Naive thymus-derived CD8-positive, alpha-beta T cell (primary cell): ENCODE measurements at regions not wholly inside any gene's neighbourhood (a gene's known extent, or its start where the extent isn't known, plus 50 kb on each side); places are given as distances from the start of the nearest gene placed in this dataset.

Experiments used
- ATAC-seq, 2 donors: fragments of 150-1000 bp; cut with Tn5 transposase in 1 of 2; sonication (Bioruptor Pico), chemical (Tn5 transposase) in 1 of 2; 1 replicate in 1 of 2; 2 replicates in 1 of 2; pipeline ENCODE4 v1.10.0; 2021; ENCODE audit warnings: mild to moderate bottlenecking in 2 of 2, moderate library complexity in 2 of 2
- POLR2A ChIA-PET: fragments of 350-600 bp; sonication (Branson Sonifier 250); formaldehyde crosslinking; loops from one replicate; lab custom pipeline; 2021; ENCODE audit warnings: antibody characterized with exemption; lab: Charles Lee
- DNase-seq, 10 donors: peaks; one replicate each; pipeline versions ENCODE4 v3.0.0 to v3.0.0-alpha.2; 2020 to 2022
- H3K27ac Mint-ChIP-seq, 10 donors: one replicate each; pipeline ENCODE4 v1.8.0; 2020 to 2022; ENCODE audit warnings: mild to moderate bottlenecking in 10 of 10, mixed read lengths in 10 of 10, moderate library complexity in 4 of 10, inconsistent platforms in 1 of 10
- H3K27me3 Mint-ChIP-seq, 5 donors: one replicate each; pipeline ENCODE4 v1.8.0; 2021 to 2022; ENCODE audit warnings: mixed read lengths in 5 of 5
- H3K36me3 Mint-ChIP-seq, 3 donors: one replicate each; pipeline ENCODE4 v1.8.0; 2020 to 2022; ENCODE audit warnings: mixed read lengths in 3 of 3, mild to moderate bottlenecking in 2 of 3, inconsistent platforms in 1 of 3
- H3K4me1 Mint-ChIP-seq, 4 donors: one replicate each; pipeline ENCODE4 v1.8.0; 2021 to 2022; ENCODE audit warnings: mixed read lengths in 4 of 4
- H3K4me3 Mint-ChIP-seq, 10 donors: one replicate each; pipeline ENCODE4 v1.8.0; 2020 to 2022; ENCODE audit warnings: mild to moderate bottlenecking in 10 of 10, mixed read lengths in 10 of 10, moderate library complexity in 6 of 10, inconsistent platforms in 1 of 10
- H3K9me3 Mint-ChIP-seq, 9 donors: one replicate each; pipeline ENCODE4 v1.8.0; 2020 to 2022; ENCODE audit warnings: mixed read lengths in 9 of 9, mild to moderate bottlenecking in 3 of 9, inconsistent platforms in 1 of 9, moderate library complexity in 1 of 9

- Mint-ChIP-seq H3K27me3 (no peaks in the 10 kb centered on the region), H3K27ac (no peak overlapping the region), H3K4me3 (no peak overlapping the region), H3K9me3 (no peaks in the 10 kb centered on the region), H3K36me3 (no peaks in the 10 kb centered on the region), H3K4me1 (peaks cover 0 to 2% (median 0%) of the 10 kb centered on the region in 4 donors)
- ATAC-seq (no peak), DNase-seq (no peak)
- POLR2A ChIA-PET = no interaction called here
Measured at GRCh38 chr2:48248251-48248933, 66.1 kb upstream of the FOXN2 start.

- H3K36me3 Mint-ChIP-seq = no peaks in the 10 kb centered on the region
- no peaks in the 10 kb centered on the region for H3K27me3 Mint-ChIP-seq
- no peak overlapping the region for H3K4me3 Mint-ChIP-seq
- H3K4me1 Mint-ChIP-seq = peaks cover 0 to 2% (median 0%) of the 10 kb centered on the region in 4 donors
- ATAC-seq (no peak), DNase-seq (no peak)
- no peak overlapping the region for H3K27ac Mint-ChIP-seq
- POLR2A ChIA-PET = no interaction called here
- no peaks in the 10 kb centered on the region for H3K9me3 Mint-ChIP-seq
Measured at GRCh38 chr2:48249025-48249424, 65.5 kb upstream of the FOXN2 start.

GRCh38 chr2:48249631-48250473 is 64.6 kb upstream of the FOXN2 start:
- no peak overlapping the region for H3K4me3 Mint-ChIP-seq
- no peak overlapping the region for H3K27ac Mint-ChIP-seq
- POLR2A ChIA-PET = no interaction called here
- no peak for DNase-seq
- no peak for ATAC-seq
- H3K36me3 Mint-ChIP-seq = no peaks in the 10 kb centered on the region
- no peaks in the 10 kb centered on the region for H3K9me3 Mint-ChIP-seq
- H3K4me1 Mint-ChIP-seq = peaks cover 0 to 2% (median 0%) of the 10 kb centered on the region in 4 donors
- no peaks in the 10 kb centered on the region for H3K27me3 Mint-ChIP-seq

- no peak for ATAC-seq
- POLR2A ChIA-PET = no interaction called here
- H3K27ac Mint-ChIP-seq = no peak overlapping the region
- no peaks in the 10 kb centered on the region for H3K27me3 Mint-ChIP-seq
- DNase-seq = no peak
- H3K9me3 Mint-ChIP-seq = no peaks in the 10 kb centered on the region
- peaks cover 0 to 2% (median 0%) of the 10 kb centered on the region in 4 donors for H3K4me1 Mint-ChIP-seq
- H3K36me3 Mint-ChIP-seq = no peaks in the 10 kb centered on the region
- no peak overlapping the region for H3K4me3 Mint-ChIP-seq
Measured at GRCh38 chr2:48250474-48250844, 64.0 kb upstream of the FOXN2 start.

GRCh38 chr2:48250943-48251342 is 63.5 kb upstream of the FOXN2 start:
- no peaks in the 10 kb centered on the region for H3K27me3 Mint-ChIP-seq
- ATAC-seq (no peak), DNase-seq (no peak)
- H3K9me3 Mint-ChIP-seq = no peaks in the 10 kb centered on the region
- H3K27ac Mint-ChIP-seq = no peak overlapping the region
- H3K4me3 Mint-ChIP-seq = no peak overlapping the region
- POLR2A ChIA-PET = no interaction called here
- peaks cover 0 to 2% (median 0%) of the 10 kb centered on the region in 4 donors for H3K4me1 Mint-ChIP-seq
- H3K36me3 Mint-ChIP-seq = no peaks in the 10 kb centered on the region

GRCh38 chr2:48251437-48252148 is 62.9 kb upstream of the FOXN2 start:
- ATAC-seq = no peak
- Mint-ChIP-seq H3K9me3 (no peaks in the 10 kb centered on the region), H3K4me1 (peaks cover 0 to 2% (median 0%) of the 10 kb centered on the region in 4 donors), H3K4me3 (no peak overlapping the region), H3K36me3 (no peaks in the 10 kb centered on the region), H3K27me3 (no peaks in the 10 kb centered on the region), H3K27ac (no peak overlapping the region)
- POLR2A ChIA-PET = no interaction called here
- DNase-seq = no peak

GRCh38 chr2:48253301-48253700 is 61.2 kb upstream of the FOXN2 start:
- POLR2A ChIA-PET = no interaction called here

GRCh38 chr2:48254839-48255238 is 59.6 kb upstream of the FOXN2 start:
- Mint-ChIP-seq H3K9me3 (no peaks in the 10 kb centered on the region), H3K4me3 (no peak overlapping the region), H3K4me1 (peaks cover 0 to under 1% (median 0%) of the 10 kb centered on the region in 4 donors), H3K36me3 (no peaks in the 10 kb centered on the region), H3K27me3 (no peaks in the 10 kb centered on the region), H3K27ac (no peak overlapping the region)
- ATAC-seq (no peak), DNase-seq (no peak)
- POLR2A ChIA-PET = no interaction called here

More at GRCh38 chr2:48253301-48253700, 61.2 kb upstream of the FOXN2 start:
- DNase-seq (no peak), ATAC-seq (no peak)
- H3K27ac Mint-ChIP-seq = no peak overlapping the region
- H3K36me3 Mint-ChIP-seq = no peaks in the 10 kb centered on the region
- H3K9me3 Mint-ChIP-seq = no peaks in the 10 kb centered on the region
- H3K4me1 Mint-ChIP-seq = peaks cover 0 to 2% (median 0%) of the 10 kb centered on the region in 4 donors
- no peaks in the 10 kb centered on the region for H3K27me3 Mint-ChIP-seq
- no peak overlapping the region for H3K4me3 Mint-ChIP-seq

- H3K4me3 Mint-ChIP-seq = no peak overlapping the region
- H3K9me3 Mint-ChIP-seq = peaks cover 0 to 2% (median 0%) of the 10 kb centered on the region in 9 donors
- no peaks in the 10 kb centered on the region for H3K36me3 Mint-ChIP-seq
- no peak overlapping the region for H3K27ac Mint-ChIP-seq
- no peaks in the 10 kb centered on the region for H3K27me3 Mint-ChIP-seq
- DNase-seq (no peak), ATAC-seq (no peak)
- POLR2A ChIA-PET = no interaction called here
- H3K4me1 Mint-ChIP-seq = no peaks in the 10 kb centered on the region
Measured at GRCh38 chr2:48257456-48257855, 57.0 kb upstream of the FOXN2 start.

- POLR2A ChIA-PET = no interaction called here
- DNase-seq (no peak), ATAC-seq (no peak)
- Mint-ChIP-seq H3K9me3 (peaks cover 0 to 2% (median 0%) of the 10 kb centered on the region in 9 donors), H3K4me1 (no peaks in the 10 kb centered on the region), H3K36me3 (no peaks in the 10 kb centered on the region), H3K27ac (no peak overlapping the region), H3K4me3 (no peak overlapping the region), H3K27me3 (no peaks in the 10 kb centered on the region)
Measured at GRCh38 chr2:48258481-48259149, 55.9 kb upstream of the FOXN2 start.

- no peaks in the 10 kb centered on the region for H3K4me1 Mint-ChIP-seq
- no peak overlapping the region for H3K27ac Mint-ChIP-seq
- ATAC-seq (no peak), DNase-seq (no peak)
- peaks cover 0 to 2% (median 0%) of the 10 kb centered on the region in 3 donors for H3K36me3 Mint-ChIP-seq
- POLR2A ChIA-PET = no interaction called here
- H3K27me3 Mint-ChIP-seq = peaks cover 0 to 2% (median 0%) of the 10 kb centered on the region in 5 donors
- no peak overlapping the region for H3K4me3 Mint-ChIP-seq
- peaks cover 0 to 2% (median 0%) of the 10 kb centered on the region in 9 donors for H3K9me3 Mint-ChIP-seq
Measured at GRCh38 chr2:48259811-48260210, 54.7 kb upstream of the FOXN2 start.

- H3K4me3 Mint-ChIP-seq = no peak overlapping the region
- peaks cover 0 to 4% (median 0%) of the 10 kb centered on the region in 5 donors for H3K27me3 Mint-ChIP-seq
- H3K4me1 Mint-ChIP-seq = no peaks in the 10 kb centered on the region
- peaks cover 0 to 2% (median 0%) of the 10 kb centered on the region in 9 donors for H3K9me3 Mint-ChIP-seq
- POLR2A ChIA-PET = no interaction called here
- H3K27ac Mint-ChIP-seq = no peak overlapping the region
- ATAC-seq = no peak
- no peak for DNase-seq
- peaks cover 0 to 4% (median 0%) of the 10 kb centered on the region in 3 donors for H3K36me3 Mint-ChIP-seq
Measured at GRCh38 chr2:48264627-48265026, 49.9 kb upstream of the FOXN2 start.
